ENCODE measurements at regions not wholly inside any gene's neighbourhood (a gene's known extent, or its start where the extent isn't known, plus 50 kb on each side); places are given as distances from the start of the nearest gene placed in this dataset.
"Not testable (repeated sequence)": the region's sequence is repeated elsewhere in the genome, so short reads cannot be mapped to it uniquely, and the experiment has no call there.

GRCh38 chr12:24522736-24523135 lies 426.2 kb downstream of the BCAT1 start:
- DNase-seq (ENCODE audit: low read depth): no peak
- H3K4me3 ChIP-seq (ENCODE audit: low read depth, low read length): no peak overlapping the region
- TF ChIP-seq CTCF (IDR thresholded peaks at IDR 0.05; ENCODE audit: insufficient read depth, low read length): no peak

- no peak for TF ChIP-seq CTCF (IDR thresholded peaks at IDR 0.05; ENCODE audit: insufficient read depth, low read length)
- H3K4me3 ChIP-seq (ENCODE audit: low read depth, low read length): no peak overlapping the region
- DNase-seq (ENCODE audit: low read depth): no peak
Observed at GRCh38 chr12:24519759-24520158, 429.1 kb downstream of the BCAT1 start.

- DNase-seq (ENCODE audit: low read depth): no peak
- TF ChIP-seq CTCF (IDR thresholded peaks at IDR 0.05; ENCODE audit: insufficient read depth, low read length): no peak
- H3K4me3 ChIP-seq (ENCODE audit: low read depth, low read length): no peak overlapping the region
Observed at GRCh38 chr12:24517000-24517399, 431.9 kb downstream of the BCAT1 start.

GRCh38 chr12:24510581-24511125 lies 438.2 kb downstream of the BCAT1 start:
- DNase-seq (ENCODE audit: low read depth): no peak
- H3K4me3 ChIP-seq (ENCODE audit: low read depth, low read length): no peak overlapping the region
- TF ChIP-seq CTCF (IDR thresholded peaks at IDR 0.05; ENCODE audit: insufficient read depth, low read length): no peak

GRCh38 chr12:24507827-24508226 lies 441.1 kb downstream of the BCAT1 start:
- no peak overlapping the region for H3K4me3 ChIP-seq (ENCODE audit: low read depth, low read length)
- no peak for TF ChIP-seq CTCF (IDR thresholded peaks at IDR 0.05; ENCODE audit: insufficient read depth, low read length)
- DNase-seq (ENCODE audit: low read depth): no peak

GRCh38 chr12:24505366-24506015 lies 443.4 kb downstream of the BCAT1 start:
- DNase-seq (ENCODE audit: low read depth): no peak
- no peak for TF ChIP-seq CTCF (IDR thresholded peaks at IDR 0.05; ENCODE audit: insufficient read depth, low read length)
- H3K4me3 ChIP-seq (ENCODE audit: low read depth, low read length): no peak overlapping the region

GRCh38 chr12:24503477-24503876 lies 445.4 kb downstream of the BCAT1 start:
- DNase-seq (ENCODE audit: low read depth); H3K4me3 ChIP-seq (ENCODE audit: low read depth, low read length): not testable (repeated sequence)

Data from fibroblast of the aortic adventitia (primary cell).